ENCODE measurements at regions not wholly inside any gene's neighbourhood (a gene's known extent, or its start where the extent isn't known, plus 50 kb on each side); places are given as distances from the start of the nearest gene placed in this dataset.

GRCh38 chr3:166783206-166783605, 596.9 kb downstream of the ZBBX start:
- no peak overlapping the region for H3K23ac ChIP-seq (ENCODE audit: low read depth, low read length, poor library complexity)
- no peaks in the 10 kb centered on the region for H3K27me3 ChIP-seq (ENCODE audit: control insufficient read depth in 3 of 3, insufficient read depth in 3 of 3, low read depth in 1 of 3, low read length in 3 of 3)
- no peak overlapping the region for H3K4me3 ChIP-seq (ENCODE audit: low read length in 2 of 2)
- WGBS, 2 donors (ENCODE audit: extremely low coverage in 2 of 2, insufficient read length in 2 of 2, insufficient replicate concordance in 1 of 2), result no CpG with 5 or more reads among the region's 2 CpGs
- H2BK120ac ChIP-seq (ENCODE audit: low read depth, low read length), result no peak overlapping the region
- H2BK5ac ChIP-seq (ENCODE audit: low read length), result no peak overlapping the region
- no peak overlapping the region for H2AK5ac ChIP-seq (ENCODE audit: low read depth, low read length)
- H2AFZ ChIP-seq (ENCODE audit: low read length), result no peak overlapping the region
- H2BK15ac ChIP-seq (ENCODE audit: low read length), result no peak overlapping the region
- no peak overlapping the region for H4K91ac ChIP-seq (ENCODE audit: low read depth, low read length, poor library complexity)
- no peak overlapping the region for H3K18ac ChIP-seq (ENCODE audit: low read length)
- no peak overlapping the region for H4K8ac ChIP-seq (ENCODE audit: low read depth, low read length)
- DNase-seq (ENCODE audit: low spot score), result no peak
- no peaks in the 10 kb centered on the region for H3K4me1 ChIP-seq (ENCODE audit: control insufficient read depth in 2 of 2, insufficient read depth in 1 of 2, low read depth in 1 of 2, low read length in 2 of 2)
- H2BK12ac ChIP-seq (ENCODE audit: low read length), result no peak overlapping the region
- H3K36me3 ChIP-seq (replicated peaks in 1 of 2; ENCODE audit: control insufficient read depth in 2 of 2, insufficient read depth in 2 of 2, low read length in 2 of 2), result no peaks in the 10 kb centered on the region
- H3K27ac ChIP-seq (replicated peaks; ENCODE audit: low read length), result no peak overlapping the region
- no peaks in the 10 kb centered on the region for H3K9me3 ChIP-seq (replicated peaks in 1 of 2; ENCODE audit: control insufficient read depth in 2 of 2, insufficient read depth in 1 of 2, low read depth in 1 of 2, low read length in 2 of 2)
- H3K14ac ChIP-seq (ENCODE audit: low read length), result no peak overlapping the region
- no peak overlapping the region for H3K4ac ChIP-seq (ENCODE audit: low read length)
- H3K4me2 ChIP-seq (ENCODE audit: insufficient read depth, low read length, poor library complexity, severe bottlenecking), result no peak overlapping the region
- no peak overlapping the region for H3K9ac ChIP-seq (ENCODE audit: low read depth, low read length, poor library complexity)
- no peaks in the 10 kb centered on the region for H3K79me1 ChIP-seq (ENCODE audit: low read depth, low read length)

GRCh38 chr3:166764698-166765318, 615.3 kb downstream of the ZBBX start:
- H2BK15ac ChIP-seq (ENCODE audit: low read length), result no peak overlapping the region

GRCh38 chr3:166759736-166760513, 620.2 kb downstream of the ZBBX start:
- no peak overlapping the region for H3K27ac ChIP-seq (replicated peaks; ENCODE audit: low read length)
- no peak overlapping the region for H3K14ac ChIP-seq (ENCODE audit: low read length)
- H2BK12ac ChIP-seq (ENCODE audit: low read length), result no peak overlapping the region
- H3K9me3 ChIP-seq (replicated peaks in 1 of 2; ENCODE audit: control insufficient read depth in 2 of 2, insufficient read depth in 1 of 2, low read depth in 1 of 2, low read length in 2 of 2), result peaks cover 4 to 5% of the 10 kb centered on the region in 2 donors
- no peak overlapping the region for H2BK120ac ChIP-seq (ENCODE audit: low read depth, low read length)
- no peak overlapping the region for H3K4me3 ChIP-seq (ENCODE audit: low read length in 2 of 2)
- WGBS, 2 donors (ENCODE audit: extremely low coverage in 2 of 2, insufficient read length in 2 of 2, insufficient replicate concordance in 1 of 2), result no CpG with 5 or more reads among the region's 9 CpGs
- no peak overlapping the region for H4K8ac ChIP-seq (ENCODE audit: low read depth, low read length)
- no peaks in the 10 kb centered on the region for H3K79me1 ChIP-seq (ENCODE audit: low read depth, low read length)
- no peaks in the 10 kb centered on the region for H3K4me1 ChIP-seq (ENCODE audit: control insufficient read depth in 2 of 2, insufficient read depth in 1 of 2, low read depth in 1 of 2, low read length in 2 of 2)
- H2BK15ac ChIP-seq (ENCODE audit: low read length), result no peak overlapping the region
- no peak overlapping the region for H3K23ac ChIP-seq (ENCODE audit: low read depth, low read length, poor library complexity)
- no peak overlapping the region for H4K91ac ChIP-seq (ENCODE audit: low read depth, low read length, poor library complexity)
- no peak overlapping the region for H3K4me2 ChIP-seq (ENCODE audit: insufficient read depth, low read length, poor library complexity, severe bottlenecking)
- H3K18ac ChIP-seq (ENCODE audit: low read length), result no peak overlapping the region
- H2AFZ ChIP-seq (ENCODE audit: low read length), result no peak overlapping the region
- no peak overlapping the region for H3K4ac ChIP-seq (ENCODE audit: low read length)
- no peaks in the 10 kb centered on the region for H3K27me3 ChIP-seq (ENCODE audit: control insufficient read depth in 3 of 3, insufficient read depth in 3 of 3, low read depth in 1 of 3, low read length in 3 of 3)
- H2AK5ac ChIP-seq (ENCODE audit: low read depth, low read length), result no peak overlapping the region
- H2BK5ac ChIP-seq (ENCODE audit: low read length), result no peak overlapping the region
- H3K36me3 ChIP-seq (replicated peaks in 1 of 2; ENCODE audit: control insufficient read depth in 2 of 2, insufficient read depth in 2 of 2, low read length in 2 of 2), result no peaks in the 10 kb centered on the region
- H3K9ac ChIP-seq (ENCODE audit: low read depth, low read length, poor library complexity), result no peak overlapping the region
- no peak for DNase-seq (ENCODE audit: low spot score)

More at GRCh38 chr3:166764698-166765318, 615.3 kb downstream of the ZBBX start:
- Histone ChIP-seq H3K36me3 (replicated peaks in 1 of 2; ENCODE audit: control insufficient read depth in 2 of 2, insufficient read depth in 2 of 2, low read length in 2 of 2) (no peaks in the 10 kb centered on the region), H3K23ac (ENCODE audit: low read depth, low read length, poor library complexity) (no peak overlapping the region), H3K9ac (ENCODE audit: low read depth, low read length, poor library complexity) (no peak overlapping the region), H3K79me1 (ENCODE audit: low read depth, low read length) (no peaks in the 10 kb centered on the region), H4K8ac (ENCODE audit: low read depth, low read length) (no peak overlapping the region), H3K27ac (replicated peaks; ENCODE audit: low read length) (no peak overlapping the region), H3K14ac (ENCODE audit: low read length) (no peak overlapping the region), H2BK5ac (ENCODE audit: low read length) (no peak overlapping the region), H3K9me3 (replicated peaks in 1 of 2; ENCODE audit: control insufficient read depth in 2 of 2, insufficient read depth in 1 of 2, low read depth in 1 of 2, low read length in 2 of 2) (peaks cover 4 to 7% of the 10 kb centered on the region in 2 donors), H3K4me2 (ENCODE audit: insufficient read depth, low read length, poor library complexity, severe bottlenecking) (no peak overlapping the region), H3K4me3 (ENCODE audit: low read length in 2 of 2) (no peak overlapping the region), H2AK5ac (ENCODE audit: low read depth, low read length) (no peak overlapping the region), H4K91ac (ENCODE audit: low read depth, low read length, poor library complexity) (no peak overlapping the region), H2BK120ac (ENCODE audit: low read depth, low read length) (no peak overlapping the region), H3K27me3 (ENCODE audit: control insufficient read depth in 3 of 3, insufficient read depth in 3 of 3, low read depth in 1 of 3, low read length in 3 of 3) (no peaks in the 10 kb centered on the region), H2BK12ac (ENCODE audit: low read length) (no peak overlapping the region), H3K4me1 (ENCODE audit: control insufficient read depth in 2 of 2, insufficient read depth in 1 of 2, low read depth in 1 of 2, low read length in 2 of 2) (no peaks in the 10 kb centered on the region), H3K4ac (ENCODE audit: low read length) (no peak overlapping the region), H3K18ac (ENCODE audit: low read length) (no peak overlapping the region), H2AFZ (ENCODE audit: low read length) (no peak overlapping the region)
- WGBS, 2 donors (ENCODE audit: extremely low coverage in 2 of 2, insufficient read length in 2 of 2, insufficient replicate concordance in 1 of 2), result no CpG with 5 or more reads among the region's 5 CpGs
- no peak for DNase-seq (ENCODE audit: low spot score)

GRCh38 chr3:166752214-166752613, 627.9 kb downstream of the ZBBX start:
- H3K4me1 ChIP-seq (ENCODE audit: control insufficient read depth in 2 of 2, insufficient read depth in 1 of 2, low read depth in 1 of 2, low read length in 2 of 2), result no peaks in the 10 kb centered on the region
- H2BK5ac ChIP-seq (ENCODE audit: low read length), result no peak overlapping the region
- no peak for DNase-seq (ENCODE audit: low spot score)
- no peak overlapping the region for H3K4me3 ChIP-seq (ENCODE audit: low read length in 2 of 2)
- H3K23ac ChIP-seq (ENCODE audit: low read depth, low read length, poor library complexity), result no peak overlapping the region
- H3K27ac ChIP-seq (replicated peaks; ENCODE audit: low read length), result no peak overlapping the region
- H2BK12ac ChIP-seq (ENCODE audit: low read length), result no peak overlapping the region
- H3K18ac ChIP-seq (ENCODE audit: low read length), result no peak overlapping the region
- no peak overlapping the region for H3K9ac ChIP-seq (ENCODE audit: low read depth, low read length, poor library complexity)
- H3K4ac ChIP-seq (ENCODE audit: low read length), result no peak overlapping the region
- H2AK5ac ChIP-seq (ENCODE audit: low read depth, low read length), result no peak overlapping the region
- WGBS, 2 donors (ENCODE audit: extremely low coverage in 2 of 2, insufficient read length in 2 of 2, insufficient replicate concordance in 1 of 2), result no CpG with 5 or more reads among the region's 2 CpGs
- no peaks in the 10 kb centered on the region for H3K27me3 ChIP-seq (ENCODE audit: control insufficient read depth in 3 of 3, insufficient read depth in 3 of 3, low read depth in 1 of 3, low read length in 3 of 3)
- no peak overlapping the region for H3K4me2 ChIP-seq (ENCODE audit: insufficient read depth, low read length, poor library complexity, severe bottlenecking)
- no peak overlapping the region for H2BK15ac ChIP-seq (ENCODE audit: low read length)
- no peaks in the 10 kb centered on the region for H3K79me1 ChIP-seq (ENCODE audit: low read depth, low read length)
- peaks cover 0 to 2% of the 10 kb centered on the region in 2 donors for H3K9me3 ChIP-seq (replicated peaks in 1 of 2; ENCODE audit: control insufficient read depth in 2 of 2, insufficient read depth in 1 of 2, low read depth in 1 of 2, low read length in 2 of 2)
- H4K91ac ChIP-seq (ENCODE audit: low read depth, low read length, poor library complexity), result no peak overlapping the region
- no peak overlapping the region for H4K8ac ChIP-seq (ENCODE audit: low read depth, low read length)
- no peaks in the 10 kb centered on the region for H3K36me3 ChIP-seq (replicated peaks in 1 of 2; ENCODE audit: control insufficient read depth in 2 of 2, insufficient read depth in 2 of 2, low read length in 2 of 2)
- H3K14ac ChIP-seq (ENCODE audit: low read length), result no peak overlapping the region
- no peak overlapping the region for H2AFZ ChIP-seq (ENCODE audit: low read length)
- no peak overlapping the region for H2BK120ac ChIP-seq (ENCODE audit: low read depth, low read length)
